Ishikawa (cell line): ENCODE measurements at regions not wholly inside any gene's neighbourhood (a gene's known extent, or its start where the extent isn't known, plus 50 kb on each side); places are given as distances from the start of the nearest gene placed in this dataset.

Experiments
- CEBPB ChIP-seq: IDR thresholded peaks from 2 replicates; pipeline ENCODE4 v1.6.1; 2012
- CREB1 ChIP-seq: IDR thresholded peaks from 2 replicates; pipeline ENCODE4 v1.6.1; 2012; ENCODE audit warnings: low read depth
- EGR1 ChIP-seq: IDR thresholded peaks from 2 replicates; pipeline ENCODE4 v1.6.1; 2012
- EP300 ChIP-seq: IDR thresholded peaks from 2 replicates; pipeline ENCODE4 v1.6.1; 2012; ENCODE audit warnings: borderline replicate concordance
- FOXM1 ChIP-seq: IDR thresholded peaks from 2 replicates; pipeline ENCODE4 v1.6.1; 2012; ENCODE audit warnings: low read depth, borderline replicate concordance
- NFIC ChIP-seq: IDR thresholded peaks from 2 replicates; pipeline ENCODE4 v1.6.1; 2012
- RAD21 ChIP-seq: IDR thresholded peaks from 2 replicates; pipeline ENCODE4 v1.6.1; 2012; ENCODE audit warnings: low read depth
- REST ChIP-seq: IDR thresholded peaks from 2 replicates; pipeline ENCODE4 v1.6.1; 2012; ENCODE audit warnings: low read depth, mild to moderate bottlenecking
- TAF1 ChIP-seq: IDR thresholded peaks from 2 replicates; pipeline ENCODE4 v1.6.1; 2012; ENCODE audit warnings: low read depth, mild to moderate bottlenecking
- TCF12 ChIP-seq: IDR thresholded peaks from 2 replicates; pipeline ENCODE4 v1.6.1; 2012; ENCODE audit warnings: low read depth
- TEAD4 ChIP-seq: IDR thresholded peaks from 2 replicates; pipeline ENCODE4 v1.6.1; 2012
- USF1 ChIP-seq: IDR thresholded peaks from 2 replicates; pipeline ENCODE4 v1.6.1; 2012
- YY1 ChIP-seq: IDR thresholded peaks from 2 replicates; pipeline ENCODE4 v1.6.1; 2012; ENCODE audit warnings: low read depth
- ZBTB7A ChIP-seq: IDR thresholded peaks from 2 replicates; pipeline ENCODE4 v1.6.1; 2012; ENCODE audit warnings: low read depth
- TF ChIP-seq, protein P1 (sequence below): IDR thresholded peaks from 2 replicates; pipeline ENCODE4 v1.6.1; 2012

- TF ChIP-seq FOXM1 (no peak), REST (no peak), EP300 (no peak), TEAD4 (no peak), TCF12 (no peak)
These were observed 1140.8 kb upstream of the AUTS2 start for GRCh38 chr7:68457481-68457880.

GRCh38 chr7:68458010-68458908, 1140.0 kb upstream of the AUTS2 start:
- TF ChIP-seq FOXM1 (no peak), RAD21 (no peak), EGR1 (no peak), CEBPB (no peak), USF1 (no peak)

GRCh38 chr7:68461430-68461829, 1136.8 kb upstream of the AUTS2 start:
- TF ChIP-seq TEAD4: no peak
- TF ChIP-seq NFIC: no peak
- no peak for TF ChIP-seq CEBPB
- no peak for TF ChIP-seq REST
- TF ChIP-seq EP300: no peak
- TF ChIP-seq YY1: no peak
- no peak for TF ChIP-seq CREB1
- no peak for TF ChIP-seq TAF1
- no peak for TF ChIP-seq ZBTB7A
- TF ChIP-seq USF1: no peak

- TF ChIP-seq EP300 (no peak), USF1 (no peak), NFIC (no peak), EGR1 (no peak), YY1 (no peak), ZBTB7A (no peak), CREB1 (no peak), FOXM1 (no peak), REST (no peak), RAD21 (no peak), CEBPB (no peak), TAF1 (no peak), TCF12 (no peak)
- TF ChIP-seq, protein P1, sequence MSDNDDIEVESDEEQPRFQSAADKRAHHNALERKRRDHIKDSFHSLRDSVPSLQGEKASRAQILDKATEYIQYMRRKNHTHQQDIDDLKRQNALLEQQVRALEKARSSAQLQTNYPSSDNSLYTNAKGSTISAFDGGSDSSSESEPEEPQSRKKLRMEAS: no peak
These were observed 1127.3 kb upstream of the AUTS2 start for GRCh38 chr7:68470836-68471435.
